Activated CD8-positive, alpha-beta memory T cell treated with anti-CD3 and anti-CD28 coated beads for 1 hour (primary cell): ENCODE measurements at regions not wholly inside any gene's neighbourhood (a gene's known extent, or its start where the extent isn't known, plus 50 kb on each side); places are given as distances from the start of the nearest gene placed in this dataset.
"Not testable (repeated sequence)": the region's sequence is repeated elsewhere in the genome, so short reads cannot be mapped to it uniquely, and the experiment has no call there.

Experiments used
- DNase-seq, 2 donors: peaks; one replicate each; pipeline ENCODE4 v3.0.0-alpha.2; 2020; ENCODE audit warnings: low read depth in 1 of 2; ENCODE audit errors: extremely low read depth in 1 of 2

DNA sequence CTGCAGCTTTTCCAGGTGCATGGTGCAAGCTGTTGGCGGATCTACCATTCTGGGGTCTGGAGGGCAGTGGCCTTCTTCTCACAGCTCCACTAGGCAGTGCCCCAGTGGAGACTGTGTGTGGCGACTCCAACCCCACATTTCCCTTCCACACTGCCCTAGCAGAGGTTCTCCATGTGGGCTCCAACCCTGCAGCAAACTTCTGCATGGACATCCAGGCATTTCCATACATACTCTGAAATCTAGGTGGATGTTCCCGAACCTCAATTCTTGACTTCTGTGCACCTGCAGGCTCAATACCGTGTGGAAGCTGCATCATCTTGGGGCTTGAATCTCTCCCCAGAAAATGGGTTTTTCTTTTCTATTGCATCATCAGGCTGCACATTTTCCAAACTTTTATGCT, 160.2 kb upstream of the DYRK2 start:
- DNase-seq, result not testable (repeated sequence)

DNA sequence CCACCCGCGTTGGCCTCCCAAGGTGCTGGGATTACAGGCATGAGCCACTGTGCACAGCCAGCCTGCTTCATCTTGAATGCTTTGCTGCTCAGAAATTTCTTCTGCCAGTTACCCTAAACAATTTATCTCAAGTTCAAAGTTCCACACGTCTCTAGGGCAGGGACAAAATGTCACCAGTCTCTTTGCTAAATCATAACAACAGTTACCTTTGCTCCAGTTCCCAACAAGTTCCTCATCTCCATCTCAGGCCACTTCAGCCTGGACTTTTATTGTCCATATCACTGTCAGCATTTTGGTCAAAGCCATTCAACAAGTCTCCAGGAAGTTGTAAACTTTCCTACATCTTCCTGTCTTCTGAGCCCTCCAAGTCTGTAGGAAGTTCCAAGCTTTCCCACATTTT, 159.5 kb upstream of the DYRK2 start:
- DNase-seq, result no peak

DNA sequence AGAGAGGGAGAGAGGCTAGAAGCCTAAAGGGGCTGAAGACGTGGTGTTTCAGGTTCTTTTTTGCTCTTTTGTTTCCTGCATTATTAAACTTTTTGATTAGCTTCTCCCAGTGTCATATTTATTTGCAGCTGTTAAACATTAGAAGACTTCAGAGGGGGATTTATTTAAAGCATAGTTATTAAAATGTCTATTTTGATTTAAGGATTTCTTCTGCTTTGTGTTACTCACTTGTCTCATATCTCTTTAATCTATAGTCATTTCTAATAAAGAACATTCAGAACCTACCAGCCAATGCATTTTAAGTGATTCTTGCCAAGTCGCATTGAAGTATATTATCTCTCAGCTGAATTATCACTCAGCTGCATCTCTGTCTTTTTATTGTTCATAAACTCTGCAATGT, 152.0 kb upstream of the DYRK2 start:
- no peak for DNase-seq

DNA sequence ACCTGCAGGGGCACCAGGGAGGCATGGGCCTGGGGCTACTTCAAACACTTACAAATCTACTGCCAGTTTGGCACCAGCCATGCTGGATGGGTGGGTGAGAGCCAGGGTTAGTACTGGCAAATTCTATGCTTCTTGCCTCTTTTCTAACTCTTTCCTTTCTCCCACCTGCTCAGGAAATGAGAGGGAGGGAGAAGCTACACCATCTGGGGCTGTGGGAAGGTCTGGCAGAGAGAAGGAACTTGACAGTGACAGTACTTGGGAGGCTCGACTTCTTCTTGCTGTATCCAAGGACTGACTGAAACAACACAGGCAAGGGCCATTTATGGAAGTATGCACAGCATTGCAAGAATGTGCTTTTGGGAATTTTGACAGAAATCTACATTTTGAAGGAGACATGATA, 149.6 kb upstream of the DYRK2 start:
- no peak for DNase-seq

DNA sequence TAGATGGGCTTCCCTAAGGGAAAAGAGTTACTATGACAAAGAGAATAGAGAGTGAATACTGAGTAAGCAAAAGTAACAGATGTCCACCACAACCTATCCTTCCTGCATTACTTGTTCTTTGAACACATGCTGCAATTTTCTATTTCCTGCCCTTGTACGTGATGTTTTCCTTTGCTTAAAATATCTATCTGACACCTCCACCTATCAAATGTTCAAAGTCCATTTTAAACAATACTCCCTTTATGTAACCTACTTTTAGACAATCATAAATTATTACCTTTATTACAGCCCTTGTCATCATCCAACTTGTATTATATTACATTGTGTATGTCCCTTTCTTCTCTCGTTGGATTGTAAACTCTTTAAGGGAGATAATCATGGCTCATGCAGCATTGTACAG, 147.2 kb upstream of the DYRK2 start:
- DNase-seq, result no peak

DNA sequence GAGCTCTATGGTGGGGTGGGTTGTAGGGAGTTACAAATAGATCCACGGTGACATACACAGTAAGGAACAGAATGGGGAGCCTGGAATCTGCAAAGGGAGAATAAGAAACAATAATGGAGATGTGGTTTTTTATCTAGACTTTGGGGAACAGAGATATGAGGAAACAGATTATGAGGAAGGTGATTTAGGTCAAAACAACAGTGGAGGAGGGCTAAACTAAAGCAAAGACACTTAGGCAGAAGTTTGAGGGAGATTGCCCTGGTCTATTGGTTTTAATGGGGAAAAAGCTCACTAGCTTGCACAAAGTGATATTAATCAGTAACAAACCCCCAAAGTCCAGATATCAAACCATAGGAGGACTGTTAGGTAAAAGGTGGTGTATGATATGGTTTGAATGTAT, 144.5 kb upstream of the DYRK2 start:
- no peak for DNase-seq

DNA sequence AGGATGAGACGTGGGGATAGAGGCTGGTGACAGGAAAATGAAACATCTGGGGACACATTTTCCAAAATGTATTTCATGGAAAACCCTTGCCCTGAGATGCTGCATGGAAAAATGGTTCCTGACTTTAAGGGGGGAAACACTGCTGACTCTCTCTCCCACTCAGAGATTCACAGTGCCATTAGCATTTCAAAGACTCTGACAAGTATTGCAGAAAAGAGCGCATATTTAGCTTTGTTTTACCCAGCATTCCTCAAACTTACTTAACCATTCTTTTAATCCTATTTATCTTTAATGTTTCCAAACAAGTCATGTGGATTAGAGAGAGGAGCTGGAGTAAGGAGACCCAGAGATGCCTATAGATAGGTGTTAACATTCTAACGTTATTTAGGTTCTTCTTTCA, 141.8 kb upstream of the DYRK2 start:
- no peak for DNase-seq

DNA sequence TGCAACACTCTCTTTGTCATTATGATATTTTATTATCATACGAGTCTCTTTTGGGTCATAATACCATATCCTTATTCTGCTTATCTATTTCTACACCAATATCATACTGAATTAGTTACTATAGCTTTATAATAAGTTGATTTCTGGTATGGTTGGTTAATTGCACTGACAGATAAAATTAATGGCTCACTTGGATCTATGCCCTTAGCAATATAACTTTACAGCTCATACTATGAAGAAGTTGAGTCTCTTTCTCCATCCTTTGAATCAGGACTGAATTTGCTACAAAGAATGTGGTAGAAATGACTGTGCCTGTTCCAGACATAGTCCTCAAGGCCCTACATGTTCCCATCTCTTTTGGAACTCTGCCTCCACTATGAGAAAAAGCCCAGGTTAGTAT, 139.7 kb upstream of the DYRK2 start:
- no peak for DNase-seq

DNA sequence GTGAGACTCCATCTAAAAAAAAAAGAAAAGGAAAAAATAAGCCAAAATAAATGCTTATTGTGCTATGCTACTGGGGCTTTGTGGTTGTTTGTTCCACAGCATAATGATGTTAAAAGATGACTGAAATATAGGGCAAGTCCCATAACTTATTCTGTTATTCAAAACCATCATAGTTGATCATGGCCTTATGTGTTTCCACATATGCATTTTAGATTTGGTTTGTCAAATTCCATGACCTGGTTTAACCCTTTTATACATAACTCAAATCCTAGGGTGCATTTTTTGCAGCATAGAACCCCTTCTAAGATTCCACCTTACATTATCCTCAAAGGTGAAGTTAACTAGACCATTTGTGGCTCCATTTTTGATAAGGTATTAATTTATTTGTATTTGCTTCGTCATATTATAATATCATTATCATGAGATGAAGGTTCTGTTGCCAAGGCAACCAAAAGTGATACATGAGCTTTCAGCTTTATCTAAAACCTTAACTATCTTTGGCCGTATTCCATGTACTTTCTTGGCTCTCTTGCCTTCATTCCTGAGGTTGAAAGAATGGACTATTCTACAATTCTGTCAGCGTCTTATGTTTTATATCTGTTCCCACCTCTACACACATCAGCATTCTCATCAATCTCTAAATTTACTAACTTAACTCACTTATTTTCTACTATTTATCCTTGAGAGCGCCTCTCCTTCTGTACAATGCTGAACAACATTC, 138.7 kb upstream of the DYRK2 start:
- no peak for DNase-seq

DNA sequence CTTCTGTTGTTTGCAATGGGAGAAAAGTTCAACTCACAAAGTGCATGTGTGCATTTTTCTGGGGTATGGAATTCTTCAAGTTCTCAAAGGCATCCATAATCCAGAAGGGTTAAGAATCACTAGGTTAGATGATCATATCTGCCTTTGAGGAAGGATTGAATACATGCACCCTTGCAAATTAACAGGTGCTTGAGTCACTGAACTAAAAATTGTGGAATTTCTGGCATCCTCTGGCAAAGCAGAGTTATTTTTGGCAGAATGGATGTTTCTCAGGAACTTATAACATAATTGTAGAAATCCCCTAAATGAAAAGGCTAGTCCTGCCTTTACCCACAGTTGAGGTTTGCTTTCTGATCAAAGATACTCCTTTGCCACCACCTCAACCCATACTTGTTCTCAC, 136.5 kb upstream of the DYRK2 start:
- no peak for DNase-seq

DNA sequence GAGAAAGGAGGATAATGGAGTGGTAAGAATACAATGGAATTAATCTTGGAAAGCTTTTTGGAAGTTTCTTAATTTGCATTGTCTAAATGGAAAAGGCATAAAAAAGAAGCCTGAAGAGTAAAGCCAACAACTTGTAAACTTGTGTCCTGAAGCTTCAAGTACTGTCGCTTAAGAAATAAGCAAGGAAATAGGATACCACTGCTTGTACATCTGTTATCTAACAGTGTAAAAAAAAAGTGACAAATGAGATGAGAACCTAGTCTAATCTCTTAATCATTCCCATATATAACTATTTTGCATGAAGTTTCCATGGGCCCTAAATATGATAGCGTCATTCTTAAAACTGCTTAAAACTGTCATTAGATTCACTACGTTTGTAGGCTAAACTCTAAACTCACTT, 134.0 kb upstream of the DYRK2 start:
- DNase-seq, result no peak

DNA sequence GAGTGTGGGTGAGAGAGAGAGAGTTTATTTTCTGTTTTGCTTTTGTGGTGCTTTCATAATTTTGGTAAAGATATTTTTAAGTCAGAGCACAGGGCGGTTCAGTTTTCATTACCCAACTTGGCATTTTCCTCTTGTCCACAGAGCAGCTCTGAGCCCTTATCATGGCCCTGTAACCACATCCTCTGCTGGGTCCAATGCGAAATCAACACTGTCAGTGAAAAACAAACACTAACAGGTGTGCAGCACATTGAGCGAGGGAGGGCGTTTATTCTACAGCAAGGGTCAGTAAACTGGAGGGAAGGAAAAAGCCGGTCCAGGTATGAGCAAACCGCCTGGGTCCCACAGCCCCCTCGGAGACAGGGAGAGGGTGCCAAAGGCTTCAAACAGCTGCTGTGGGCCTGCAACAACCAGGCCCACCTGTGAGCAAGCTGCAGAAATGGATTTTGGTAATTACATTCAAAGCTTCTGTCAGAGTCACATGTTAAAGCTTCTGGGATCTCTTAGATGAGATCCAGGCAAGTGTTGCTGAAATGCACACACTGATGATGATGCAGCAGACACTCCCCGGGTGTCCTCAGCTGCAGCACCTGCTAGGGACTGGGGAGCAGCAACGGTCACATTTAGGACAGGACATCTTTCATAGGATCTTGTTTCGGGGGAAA, 132.7 kb upstream of the DYRK2 start:
- no peak for DNase-seq

DNA sequence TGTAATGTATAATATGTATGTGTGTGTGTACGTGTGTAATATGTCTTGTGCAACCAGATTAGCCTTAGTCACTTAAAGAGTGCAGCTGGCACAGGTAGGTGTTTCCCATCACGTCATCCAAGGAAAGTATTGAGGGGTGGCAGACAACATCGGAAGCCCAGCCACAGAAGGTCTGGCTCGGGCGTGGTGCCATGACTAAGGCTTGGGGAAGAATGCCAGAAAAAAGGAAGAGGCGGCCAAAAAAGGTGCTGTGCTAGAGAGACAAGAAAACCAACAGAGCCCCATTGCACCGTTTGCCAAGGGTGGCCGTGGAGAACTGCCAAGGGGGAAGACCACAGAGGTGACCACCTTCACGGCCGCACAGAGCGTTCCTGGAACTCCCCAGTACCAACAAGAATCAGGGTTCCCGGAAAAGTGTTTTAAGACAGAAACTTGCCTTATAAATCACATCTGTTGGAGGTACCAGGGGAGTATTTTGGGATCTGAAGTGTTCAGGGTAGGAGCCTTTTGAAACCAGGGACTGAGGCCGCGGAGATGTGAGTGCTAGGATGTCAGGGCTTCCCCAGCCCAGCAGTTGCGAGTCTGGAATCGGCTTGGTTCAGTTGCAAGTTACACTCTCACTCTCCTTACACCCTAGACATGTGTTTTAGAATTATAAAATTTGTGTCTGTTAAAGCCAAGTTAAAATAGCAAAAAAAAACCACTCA, 131.2 kb upstream of the DYRK2 start:
- DNase-seq, result no peak

DNA sequence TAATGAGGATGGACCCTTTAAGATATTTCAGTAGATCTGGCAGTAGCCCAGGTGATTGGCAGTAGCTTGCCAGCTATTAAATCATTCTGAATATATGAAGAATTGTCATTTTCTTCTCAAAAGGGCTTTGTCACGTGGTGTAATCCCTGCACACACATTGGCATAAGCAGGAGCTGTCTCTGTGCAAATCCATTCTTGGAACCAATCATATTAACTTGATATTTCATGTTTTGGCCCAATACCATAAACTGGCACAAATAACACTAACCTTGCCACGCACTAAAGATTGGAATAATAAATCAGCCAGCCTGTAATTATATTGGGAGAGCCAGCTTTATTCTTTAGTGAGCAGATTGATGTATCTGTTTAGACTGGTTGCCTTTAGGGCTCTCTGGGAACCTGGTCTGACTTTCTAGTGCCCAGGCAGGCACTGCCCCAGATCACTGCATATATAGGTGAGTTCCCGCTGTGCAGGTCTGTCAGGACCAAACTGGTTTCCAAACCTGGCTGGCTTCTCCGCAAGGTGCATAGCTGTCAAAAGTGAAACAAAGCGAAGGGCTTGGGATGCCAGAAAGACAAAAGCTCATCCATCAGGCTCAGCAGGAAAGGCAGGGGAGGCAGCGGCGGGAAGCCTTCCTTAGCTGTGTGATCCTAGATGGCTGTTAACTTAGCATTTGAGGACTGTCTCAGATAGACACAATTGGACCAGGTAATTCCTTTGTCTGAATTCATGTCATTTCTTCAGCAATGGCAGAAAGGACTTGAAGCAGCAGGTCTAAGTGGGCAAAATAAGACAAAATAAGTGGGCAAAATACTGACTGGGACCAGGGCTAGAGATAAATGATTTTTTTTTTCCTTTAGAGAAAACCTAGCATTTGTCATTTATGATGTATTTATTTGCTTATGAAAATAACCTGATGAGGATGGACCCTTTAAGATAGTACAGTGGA, 128.8 kb upstream of the DYRK2 start:
- no peak for DNase-seq

DNA sequence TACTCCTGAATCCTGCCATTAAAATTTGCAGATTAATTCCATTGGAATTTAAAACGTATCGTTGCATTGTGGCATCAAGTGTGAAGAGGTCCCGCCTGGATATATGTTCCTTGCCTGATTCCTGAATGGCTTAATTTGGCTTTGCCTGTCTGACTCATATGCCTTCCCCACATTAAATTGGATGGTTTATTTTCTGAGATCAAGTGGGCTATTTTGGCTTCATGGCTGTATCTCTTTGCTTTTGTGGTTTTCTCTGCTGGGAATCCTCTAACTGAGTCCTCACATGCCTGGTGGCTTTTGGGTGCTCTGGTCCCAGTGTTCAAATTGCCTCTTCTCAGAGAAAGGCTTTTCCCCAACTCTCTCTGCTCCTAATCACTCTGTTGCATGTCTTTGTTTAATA, 127.9 kb upstream of the DYRK2 start:
- DNase-seq, result no peak

DNA sequence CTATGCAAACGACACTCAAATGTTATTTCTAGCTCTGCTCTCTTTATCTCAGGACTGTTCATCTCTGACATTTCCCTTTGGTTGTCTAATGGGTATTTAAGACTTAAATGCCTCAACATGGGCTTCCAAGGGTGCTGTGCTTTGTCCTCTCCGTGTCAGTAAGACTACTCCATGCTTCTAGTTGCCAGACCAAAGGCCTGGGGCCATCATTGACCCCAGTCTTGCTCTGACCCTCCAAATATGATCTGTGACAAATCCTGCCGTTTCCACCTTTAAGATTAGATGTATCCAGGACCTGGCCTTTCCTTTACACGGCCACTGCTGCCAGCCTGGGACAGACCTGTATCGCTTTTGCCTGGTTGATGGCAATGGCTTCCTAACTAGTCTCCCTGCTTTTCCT, 126.3 kb upstream of the DYRK2 start:
- no peak for DNase-seq

DNA sequence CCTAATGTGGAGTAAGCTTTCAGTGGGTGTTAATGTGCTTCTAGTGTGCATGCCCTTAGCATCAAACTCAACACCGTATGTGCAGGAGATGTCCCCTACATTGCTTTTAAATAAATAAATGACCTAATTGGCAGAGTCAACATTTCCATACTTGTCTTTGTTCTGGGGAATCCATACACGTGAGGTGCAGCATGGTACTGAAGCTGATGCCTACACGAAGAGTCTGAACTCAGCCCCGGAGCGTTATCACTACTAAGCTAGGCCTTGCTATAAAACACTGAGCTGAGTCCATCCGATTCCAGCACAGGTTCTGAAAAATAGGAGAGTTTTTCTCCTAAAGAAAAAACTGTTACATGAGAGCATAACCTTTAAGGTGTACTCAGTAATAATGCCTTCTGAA, 125.0 kb upstream of the DYRK2 start:
- no peak for DNase-seq

DNA sequence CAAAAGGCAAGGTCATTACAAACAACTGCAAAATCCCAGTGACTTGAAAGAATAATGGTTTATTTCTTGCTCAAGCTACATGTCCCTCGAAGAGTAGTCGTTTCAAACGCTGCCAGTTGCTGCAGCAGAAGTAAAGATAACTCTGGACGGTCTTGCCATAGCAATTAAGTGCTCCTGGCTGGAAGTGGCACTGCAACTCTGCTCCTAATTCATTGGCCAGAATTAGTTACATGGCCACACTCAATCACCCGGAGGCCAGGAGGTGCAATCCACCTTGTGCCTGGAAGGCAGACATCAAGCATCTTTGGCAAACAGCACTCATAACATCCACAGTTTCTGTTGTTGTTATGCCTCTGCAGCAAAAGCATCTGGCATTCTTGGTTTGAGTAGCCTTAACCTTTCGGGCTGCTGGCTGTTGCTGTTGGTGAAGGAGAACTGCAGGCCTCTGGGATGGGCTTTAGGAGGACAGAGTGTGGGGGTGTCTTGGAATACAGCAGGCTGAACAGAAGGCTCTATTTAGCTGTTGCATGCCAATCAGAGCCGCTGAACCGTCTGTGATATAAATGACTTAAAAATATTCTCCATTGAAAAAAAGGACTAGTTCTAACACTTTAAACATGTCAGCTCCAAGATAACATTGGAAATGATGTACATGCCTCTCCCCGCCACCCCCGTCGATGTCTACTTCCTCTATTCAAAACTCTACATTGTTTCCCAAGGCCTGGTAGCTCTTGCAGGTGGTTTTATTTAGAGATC, 123.5 kb upstream of the DYRK2 start:
- no peak for DNase-seq

DNA sequence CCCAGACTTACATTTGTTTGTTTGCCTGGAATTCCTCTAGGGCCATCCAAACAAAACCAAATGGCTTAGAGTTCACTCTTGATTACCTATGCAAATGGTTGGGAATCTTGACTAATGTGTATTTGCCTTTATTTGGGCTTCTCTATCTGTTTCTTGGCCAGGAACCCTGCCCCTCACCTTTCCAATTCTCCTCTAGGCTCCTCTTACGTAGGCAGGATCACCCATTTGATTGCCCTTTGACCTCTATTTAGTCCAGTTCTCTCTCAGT, 123.0 kb upstream of the DYRK2 start:
- DNase-seq, result no peak

DNA sequence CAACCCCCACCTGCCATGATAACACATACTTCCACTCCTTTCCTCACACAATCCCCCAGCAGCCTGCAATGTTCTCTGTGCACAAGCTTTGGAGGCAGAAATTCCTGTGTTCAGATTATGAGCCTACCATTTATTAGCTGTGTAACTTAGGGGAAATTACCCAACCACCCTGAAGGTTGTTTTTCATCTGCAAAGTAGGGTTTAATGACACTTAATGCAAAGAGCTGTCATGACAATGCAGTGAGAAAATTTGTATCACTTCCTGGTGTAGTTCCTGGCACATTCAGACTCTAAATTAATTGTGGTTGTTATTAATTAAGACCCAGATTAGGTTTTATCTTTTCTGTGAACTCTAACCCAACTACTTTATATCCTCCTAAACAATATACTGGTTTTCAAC, 122.4 kb upstream of the DYRK2 start:
- no peak for DNase-seq

DNA sequence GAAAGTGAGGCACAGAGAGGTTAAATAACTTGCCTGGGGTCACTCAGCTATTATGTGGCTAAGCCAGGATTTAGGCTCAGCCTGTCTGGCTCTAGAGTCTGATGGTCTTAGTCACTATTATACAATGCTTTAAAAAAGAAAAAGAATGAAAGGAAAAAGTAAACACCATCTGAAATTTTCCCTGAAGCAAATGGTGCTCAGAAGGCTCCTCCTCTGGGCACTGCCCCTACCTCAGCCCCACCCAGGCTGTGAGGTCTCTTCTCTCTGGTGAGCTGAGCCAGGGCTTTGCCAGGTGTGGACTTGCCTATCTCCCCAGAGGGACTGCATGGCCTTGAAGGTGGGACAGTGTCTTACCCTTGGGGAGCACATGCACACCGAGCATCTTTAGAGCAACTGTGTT, 117.5 kb upstream of the DYRK2 start:
- no peak for DNase-seq
